ENCODE measurements at regions not wholly inside any gene's neighbourhood (a gene's known extent, or its start where the extent isn't known, plus 50 kb on each side); places are given as distances from the start of the nearest gene placed in this dataset.
A peak's percentile ranks its signal among the peaks of the same experiment; 100 is the strongest.
"Not testable (repeated sequence)": the region's sequence is repeated elsewhere in the genome, so short reads cannot be mapped to it uniquely, and the experiment has no call there.

DNA sequence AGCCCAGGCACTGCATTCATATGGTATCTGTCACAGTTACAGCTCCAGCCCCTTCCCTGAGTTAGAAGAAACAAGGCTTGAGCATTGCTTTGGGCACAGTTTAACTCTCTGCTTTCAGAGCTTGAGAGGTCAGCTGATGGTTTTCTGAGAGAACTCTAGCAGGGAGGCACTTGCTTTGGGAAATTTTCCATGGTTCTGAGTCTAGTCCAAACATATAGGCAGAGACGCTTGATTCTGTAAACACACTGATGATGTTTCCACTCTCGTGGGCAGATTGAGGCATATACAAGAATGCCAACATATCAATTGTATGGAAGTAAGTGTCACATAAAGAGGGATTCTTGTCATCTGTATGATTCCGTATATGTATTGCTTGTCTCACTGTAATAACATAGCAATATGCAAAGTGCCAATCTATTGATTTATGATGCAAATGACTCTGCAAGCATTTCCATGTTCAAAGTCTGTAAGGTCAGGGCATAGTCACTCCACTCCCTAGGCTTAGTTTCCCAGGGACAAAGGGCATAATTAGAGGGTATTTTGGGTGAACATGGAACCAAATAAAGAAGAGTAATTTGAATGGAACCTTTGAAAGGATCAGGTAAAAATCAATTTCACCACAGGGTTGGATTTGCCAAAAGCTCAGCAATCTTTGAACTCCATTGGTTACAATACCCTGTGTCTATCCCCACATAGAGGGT lies 239.0 kb downstream of the INHBA start:
- DNase-seq: no peak

DNA sequence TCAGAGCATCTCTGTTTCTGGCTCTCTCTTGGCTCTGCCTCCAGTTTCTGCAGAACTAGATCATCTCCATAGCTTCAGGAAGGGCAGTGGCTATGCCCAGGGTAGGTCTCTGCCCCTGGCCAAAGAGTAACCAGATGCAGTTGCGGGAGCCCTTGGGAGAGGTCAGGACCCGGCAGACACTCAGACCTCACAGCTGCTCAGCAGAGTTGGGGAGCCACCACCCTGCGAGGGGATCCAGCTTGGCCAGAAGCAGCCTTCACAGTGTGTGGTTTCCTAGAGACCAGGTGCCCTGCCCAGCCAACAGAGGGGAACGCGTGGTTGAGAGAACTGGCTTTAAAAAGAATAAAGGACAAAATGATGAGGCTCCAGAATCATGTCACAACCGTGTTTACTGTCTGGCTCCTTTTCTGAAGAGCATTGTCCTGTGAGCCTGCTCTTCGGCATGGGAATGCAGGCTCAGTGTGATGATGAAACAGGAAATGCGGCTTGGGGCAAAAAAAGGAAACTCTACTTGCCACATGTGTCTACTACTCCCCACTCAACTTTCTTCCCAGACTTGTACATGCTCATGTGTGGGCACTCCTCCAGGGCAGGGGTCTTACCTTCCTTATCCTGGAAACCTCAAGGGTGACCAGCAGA lies 243.1 kb downstream of the INHBA start:
- DNase-seq: no peak

DNA sequence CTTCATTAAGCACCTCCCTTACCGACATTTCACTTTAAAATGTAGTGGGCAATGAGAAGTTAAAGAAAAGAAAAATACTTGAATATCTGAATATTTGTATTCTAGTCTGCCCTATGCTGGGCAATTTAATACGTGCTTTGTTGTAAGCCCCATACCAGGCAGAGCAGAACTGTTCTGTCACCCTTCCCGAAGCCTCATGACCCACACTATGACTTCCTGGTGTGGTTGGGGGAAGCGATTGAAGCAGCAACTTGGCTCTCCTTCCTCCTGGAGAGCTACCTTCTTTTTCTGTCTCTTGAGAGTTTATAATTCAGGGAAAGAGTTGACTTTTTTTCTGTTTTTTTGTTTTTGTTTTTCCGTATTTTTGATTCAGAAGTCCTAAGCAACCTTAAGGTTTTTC lies 243.7 kb downstream of the INHBA start:
- no peak for DNase-seq

DNA sequence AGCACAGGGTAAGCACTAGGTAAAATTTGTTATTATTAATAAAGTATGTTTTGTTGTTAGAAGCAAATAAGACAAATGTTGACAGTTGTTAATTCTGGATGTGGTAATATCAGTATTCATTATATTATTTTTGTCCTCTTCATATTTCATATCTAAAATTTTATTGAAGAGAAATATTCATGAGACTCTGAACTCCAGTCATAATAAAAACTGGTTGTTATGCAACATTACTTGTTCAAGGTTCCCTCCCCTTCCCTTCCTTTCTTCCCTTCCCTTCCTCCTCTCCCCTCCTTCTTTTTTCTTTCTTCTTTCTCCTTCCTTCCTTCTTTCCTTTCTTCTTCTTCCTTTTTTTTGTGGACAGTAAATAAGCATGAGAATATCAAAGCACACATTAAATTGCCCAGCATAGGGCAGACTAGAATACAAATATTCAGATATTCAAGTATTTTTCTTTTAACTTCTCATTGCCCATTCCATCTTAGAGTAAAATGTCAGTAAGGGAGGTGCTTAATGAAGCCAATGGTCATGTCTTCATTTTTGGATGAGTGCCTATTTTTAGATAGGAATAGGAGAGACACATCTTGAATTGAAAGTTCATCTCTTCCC lies 245.0 kb downstream of the INHBA start:
- DNase-seq: no peak

DNA sequence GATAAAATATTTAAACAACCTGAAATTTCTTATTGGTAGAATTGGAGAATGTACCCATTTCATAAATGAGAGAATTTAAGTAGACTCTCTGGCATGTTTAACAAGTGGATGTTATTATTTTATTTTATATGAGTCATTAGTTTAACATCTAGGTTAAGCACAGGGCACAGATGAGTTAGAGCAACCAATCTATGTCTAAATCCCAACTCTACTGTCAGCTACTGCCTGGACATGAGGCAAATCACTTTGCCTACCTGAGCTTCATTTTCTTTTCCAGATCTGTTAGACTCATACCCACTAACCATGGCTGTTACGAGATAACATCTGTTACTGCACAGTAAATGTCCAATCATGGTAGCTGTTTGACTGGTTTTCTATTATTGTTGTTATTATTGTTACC lies 251.1 kb downstream of the INHBA start:
- no peak for DNase-seq

DNA sequence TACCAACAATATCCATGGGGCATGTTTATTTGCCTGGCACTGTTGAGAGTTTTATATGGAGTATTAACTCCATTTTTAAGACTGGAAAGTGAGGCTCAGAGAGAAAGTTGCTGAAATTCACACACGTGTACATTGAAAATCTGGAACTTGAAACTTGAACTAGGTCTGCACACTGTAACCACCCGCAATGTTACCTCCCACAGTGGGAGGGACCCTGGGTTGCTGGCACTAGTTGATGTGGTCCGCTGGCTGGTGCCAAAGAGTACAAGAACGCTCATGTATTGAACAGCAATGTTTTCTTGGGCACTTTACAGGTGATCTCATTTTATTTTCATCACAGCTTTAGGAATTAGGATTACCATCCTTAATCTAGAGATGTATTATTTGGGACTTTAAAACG lies 253.2 kb downstream of the INHBA start:
- DNase-seq: no peak

DNA sequence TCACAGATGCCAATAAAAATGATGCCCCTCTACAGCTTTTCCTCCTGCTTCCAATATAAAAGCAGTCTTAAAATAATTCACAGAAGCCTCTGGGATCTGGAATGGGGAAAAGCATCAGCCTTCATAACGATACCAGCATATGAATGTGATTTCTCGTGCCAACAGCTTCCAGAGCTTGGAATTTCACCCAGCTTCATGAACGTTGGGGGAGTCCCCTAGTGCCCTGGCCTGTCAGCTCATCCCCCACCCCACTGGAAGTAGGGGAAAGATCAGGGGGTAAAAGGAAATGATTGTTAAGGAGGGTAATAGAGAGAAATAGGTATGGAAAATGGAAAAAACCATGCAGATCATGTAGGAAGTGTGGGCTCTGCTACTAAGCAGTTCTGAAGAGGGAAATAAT lies 253.6 kb downstream of the INHBA start:
- DNase-seq: no peak

DNA sequence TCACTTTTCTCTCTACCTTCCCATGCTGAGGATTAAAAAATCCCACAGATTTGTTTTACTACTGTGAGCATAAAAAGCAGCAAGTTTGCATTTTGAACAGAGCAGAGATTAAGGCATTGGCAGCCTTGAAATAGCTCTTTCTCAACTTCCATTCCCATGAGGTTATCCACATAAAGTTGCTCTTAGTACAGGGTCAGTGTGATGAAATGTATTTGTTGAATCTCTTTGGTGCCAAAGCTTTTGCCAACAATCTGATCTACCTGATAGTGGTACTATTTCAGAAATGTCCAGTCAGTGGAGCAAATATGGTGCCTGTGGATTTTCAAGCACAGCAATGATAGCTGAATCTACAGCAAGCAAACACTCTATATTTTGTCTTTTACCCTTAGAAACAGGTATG lies 254.8 kb downstream of the INHBA start:
- no peak for DNase-seq

DNA sequence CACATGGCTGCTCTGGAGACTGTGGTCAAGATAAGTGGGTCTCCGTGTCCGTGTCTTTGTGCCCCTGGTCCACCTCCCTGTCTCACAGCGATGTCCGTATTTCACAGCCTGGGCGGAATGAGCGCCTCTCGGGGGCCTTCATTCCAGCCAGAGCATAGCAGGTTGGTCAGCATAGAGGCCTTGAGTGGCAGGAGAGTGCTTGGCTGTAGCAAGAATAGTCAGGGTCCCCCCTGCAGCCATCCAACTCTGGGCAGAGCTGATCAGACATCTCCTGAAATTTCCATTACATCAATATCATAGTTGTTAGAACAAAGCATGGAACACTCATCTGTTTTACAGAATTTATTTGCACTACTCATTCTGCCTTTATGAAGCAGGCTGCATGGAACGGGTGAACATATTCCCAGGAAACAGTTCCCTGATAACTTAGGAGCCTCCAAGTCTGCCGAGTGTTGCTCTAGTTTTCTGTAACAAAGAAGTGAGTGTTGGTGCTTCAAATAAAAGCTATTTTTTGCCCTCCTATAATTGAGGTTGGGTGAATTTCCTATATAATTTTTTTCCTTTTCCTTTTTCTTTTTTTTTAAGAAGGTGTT lies 255.3 kb downstream of the INHBA start:
- peak; percentile 10 for DNase-seq

DNA sequence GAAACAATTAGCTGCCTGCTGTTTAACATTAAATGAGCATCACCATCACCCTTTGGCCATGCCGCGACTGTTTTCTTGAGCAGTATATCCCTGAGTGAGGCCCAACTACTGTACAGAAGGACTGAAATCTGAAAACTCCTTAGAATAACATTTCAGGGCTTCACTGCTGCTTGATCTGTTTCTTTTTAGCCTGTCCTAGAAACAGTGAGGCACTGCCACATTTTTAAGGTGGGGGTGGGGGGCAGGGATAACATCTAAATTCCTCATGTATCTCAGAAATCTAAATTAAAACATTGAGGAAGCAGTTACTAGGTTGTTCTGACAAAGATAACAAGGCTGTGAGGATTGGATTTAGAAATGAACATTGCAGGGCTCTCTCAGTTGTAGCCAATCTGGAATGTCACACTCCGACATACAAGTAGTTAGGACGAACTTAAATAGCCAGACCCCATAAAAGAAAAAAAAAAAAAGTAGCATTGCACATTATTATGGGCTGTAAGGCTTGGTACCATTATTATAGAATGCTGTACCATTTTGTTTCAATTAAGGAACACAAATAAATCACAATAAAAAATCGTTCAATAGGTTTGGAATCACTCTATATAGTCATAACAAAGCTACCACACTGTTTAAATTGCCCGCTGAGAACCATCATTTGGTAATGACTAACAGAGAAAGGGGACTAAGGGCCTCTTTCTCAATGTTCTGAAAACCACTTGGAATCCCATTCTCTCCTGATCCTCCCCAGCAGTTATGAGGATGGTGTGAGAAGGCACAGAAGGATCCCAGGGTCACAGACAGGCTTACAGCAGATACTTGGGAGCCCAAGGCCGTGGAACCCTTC lies 256.1 kb downstream of the INHBA start:
- DNase-seq: no peak

DNA sequence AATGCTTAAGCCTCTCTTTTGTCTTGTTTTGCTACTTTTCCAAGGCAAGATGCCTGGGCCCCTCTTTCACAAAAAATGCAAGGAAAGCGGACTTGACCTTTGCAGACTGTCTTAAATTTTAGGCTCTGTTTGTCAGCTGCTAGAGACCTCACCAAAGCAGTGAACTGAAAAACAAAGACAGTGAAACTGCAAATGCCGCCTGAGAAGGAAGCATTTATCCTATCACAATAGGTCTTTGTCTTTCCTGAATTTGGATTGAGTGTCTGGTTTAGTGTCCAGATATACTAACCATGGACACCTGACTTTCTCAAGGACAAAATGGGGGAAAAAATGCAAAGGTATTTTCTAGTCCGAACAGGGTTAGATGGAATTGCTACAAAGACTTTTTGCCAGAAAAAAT lies 256.9 kb downstream of the INHBA start:
- peak; percentile 28 for DNase-seq

DNA sequence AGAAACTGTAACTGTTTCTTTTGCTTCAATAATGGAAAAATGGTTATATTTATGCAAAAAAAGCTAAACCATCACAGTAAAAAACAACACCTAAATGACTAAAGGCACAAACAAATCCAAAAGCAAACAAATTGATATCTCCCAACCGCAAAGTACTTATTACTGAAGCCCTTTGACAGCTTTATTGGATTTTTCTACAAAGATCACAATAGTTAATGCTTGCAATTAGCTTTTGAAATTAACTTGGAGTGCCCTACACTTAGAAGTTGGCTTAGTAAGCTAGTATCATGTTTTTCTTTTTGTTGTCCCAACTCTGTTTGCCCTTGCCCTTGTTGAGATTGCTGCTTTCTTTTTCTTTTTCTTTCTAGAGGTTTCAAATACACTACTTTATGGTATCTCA lies 257.5 kb downstream of the INHBA start:
- DNase-seq: no peak

DNA sequence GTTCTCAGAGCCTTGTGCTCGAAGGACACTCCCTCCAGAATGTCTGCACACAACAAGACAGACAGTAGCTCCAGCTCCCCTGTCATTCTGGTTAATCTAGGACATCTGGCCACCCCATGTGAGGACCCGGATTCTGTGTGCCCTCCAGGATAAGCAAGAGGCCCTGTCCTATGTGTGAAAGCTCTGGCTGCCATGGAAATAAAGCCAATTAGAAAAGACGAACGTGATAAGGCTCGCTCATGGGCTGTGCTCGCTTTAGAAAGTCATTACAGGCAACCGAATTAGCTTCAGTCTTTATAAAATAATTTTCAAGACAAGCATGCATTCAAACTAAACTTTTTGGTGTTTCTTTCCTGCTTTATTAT lies 263.4 kb downstream of the INHBA start:
- DNase-seq: peak; percentile 17

DNA sequence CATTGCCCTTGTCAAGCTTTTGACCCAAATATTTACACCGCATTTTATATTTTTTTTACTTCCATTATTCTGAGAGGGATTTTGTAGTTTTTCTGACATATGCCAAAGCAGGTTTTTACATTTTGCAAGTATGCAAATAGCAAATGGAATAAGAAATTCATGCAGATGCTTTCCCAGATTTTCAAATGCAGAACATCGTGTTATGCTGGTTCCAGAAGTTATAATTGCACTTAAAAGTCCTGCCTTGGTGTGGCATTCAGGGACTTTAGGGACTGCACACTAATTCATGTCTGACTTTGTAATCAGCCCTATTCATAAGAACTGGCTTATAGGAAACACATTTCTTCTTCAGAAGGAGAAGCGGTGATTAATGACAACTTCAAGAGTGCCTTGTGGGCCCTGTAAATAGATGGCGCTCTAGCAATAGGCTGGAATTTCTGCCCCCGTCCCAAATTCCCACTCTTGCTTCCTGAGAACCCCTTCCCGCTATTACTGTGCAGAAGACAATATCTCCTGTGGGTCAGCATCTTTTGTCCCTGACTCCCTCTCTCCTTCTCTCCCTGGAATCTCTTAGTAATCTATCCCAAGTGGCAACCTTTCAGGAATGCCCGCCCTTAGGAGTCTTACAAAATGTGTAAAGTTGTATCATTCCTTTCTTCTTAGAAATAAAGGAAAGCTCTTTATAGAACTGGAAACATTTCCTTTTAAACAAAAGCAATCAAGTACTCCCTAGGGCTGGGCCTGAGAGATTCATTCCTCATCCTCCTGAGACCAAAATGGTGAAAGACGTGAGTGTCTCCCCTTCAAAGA lies 264.0 kb downstream of the INHBA start:
- DNase-seq: no peak

DNA sequence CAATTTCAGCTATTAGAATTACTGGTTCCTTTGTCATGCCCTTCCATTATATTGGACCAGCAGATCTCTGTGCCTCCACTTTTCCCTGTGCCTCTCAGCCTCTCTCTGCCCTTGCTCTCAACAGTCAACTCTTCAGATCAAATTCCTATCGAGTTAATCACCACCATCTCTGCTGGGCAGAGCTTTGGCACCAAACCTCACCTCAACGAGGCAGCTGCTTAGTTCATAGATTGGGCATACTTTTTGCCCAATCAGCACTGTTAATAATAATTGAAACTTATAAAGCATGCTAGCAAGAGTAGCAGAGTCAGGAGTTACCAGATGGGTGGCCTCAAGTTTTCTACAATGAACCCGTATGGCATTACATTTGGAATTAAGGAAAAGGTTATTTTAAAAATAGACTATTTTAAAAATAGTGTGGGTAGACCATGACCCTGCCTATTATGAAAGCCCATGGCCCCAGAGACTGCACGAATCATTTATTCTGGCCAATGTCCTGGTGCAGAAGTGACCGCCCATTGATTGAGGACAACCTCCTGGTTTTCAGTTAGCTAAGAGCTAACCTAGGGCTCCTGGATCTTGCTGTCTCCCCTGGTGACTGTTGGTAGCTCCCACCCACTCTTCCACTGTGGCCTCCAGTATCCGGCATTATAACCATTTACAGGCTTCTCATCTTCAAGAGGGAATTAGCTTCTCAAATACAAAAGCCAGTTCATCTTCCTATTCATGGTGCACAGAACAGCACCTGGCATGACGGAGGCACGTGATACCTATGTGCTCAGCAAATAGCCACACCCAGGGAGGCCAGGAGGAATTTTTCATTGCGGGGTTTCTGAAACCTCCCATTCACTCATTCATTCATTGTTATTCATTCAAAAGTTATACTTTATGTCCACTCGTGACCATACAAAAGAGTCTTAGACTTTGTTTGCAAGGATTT lies 265.4 kb downstream of the INHBA start:
- no peak for DNase-seq

DNA sequence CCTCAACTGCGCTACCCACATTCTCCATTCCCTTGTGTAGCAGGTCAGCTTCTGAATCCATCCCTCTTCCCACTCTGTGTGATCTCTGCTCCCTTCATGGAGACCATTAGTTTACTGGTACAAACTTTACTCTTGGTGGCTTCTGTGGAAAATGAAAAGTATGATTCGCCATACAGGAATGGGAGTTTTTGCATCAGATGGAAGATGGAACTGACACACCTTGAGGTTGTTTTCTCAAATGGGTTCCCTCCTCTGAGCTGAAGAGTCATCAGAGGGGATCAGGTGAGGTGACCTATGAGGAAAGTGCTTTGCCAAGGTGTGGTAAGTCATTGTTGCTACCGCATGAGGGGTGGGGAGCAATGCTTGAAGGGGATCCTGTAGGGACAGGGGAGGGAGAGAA lies 266.8 kb downstream of the INHBA start:
- DNase-seq: no peak

DNA sequence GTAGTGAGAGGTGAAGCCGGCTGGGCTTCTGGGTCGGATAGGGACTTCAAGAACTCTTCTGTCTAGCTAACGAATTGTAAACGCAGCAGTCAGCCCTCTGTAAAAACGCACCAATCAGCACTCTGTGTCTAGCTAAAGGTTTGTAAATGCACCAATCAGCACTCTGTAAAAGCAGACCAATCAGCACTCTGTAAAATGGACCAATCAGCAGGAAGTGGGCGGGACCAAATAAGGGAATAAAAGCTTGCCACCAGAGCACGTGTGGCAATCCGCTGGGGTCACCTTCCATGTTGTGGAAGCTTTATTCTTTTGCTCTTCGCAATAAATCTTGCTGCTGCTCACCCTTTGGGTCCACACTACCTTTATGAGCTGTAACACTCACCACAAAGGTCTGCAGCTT lies 267.9 kb downstream of the INHBA start:
- not testable (repeated sequence) for DNase-seq

DNA sequence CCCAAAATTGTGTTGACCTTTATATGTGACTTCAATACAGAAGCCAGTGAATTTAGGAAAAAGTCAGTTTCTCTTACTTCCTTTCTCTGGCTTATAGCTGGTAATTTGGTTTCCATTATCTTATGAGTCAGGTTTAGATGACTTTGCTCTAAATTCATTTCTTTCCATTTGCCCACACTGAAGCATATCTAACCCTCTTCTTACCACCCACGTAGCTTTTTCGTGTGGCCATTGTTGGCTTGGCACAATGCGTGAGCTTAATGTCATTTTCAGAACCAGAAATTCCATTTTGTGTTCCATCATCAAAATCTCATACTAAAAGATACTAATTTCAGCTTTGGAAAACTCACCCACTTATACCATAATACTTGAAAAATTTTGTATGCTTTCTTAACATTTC lies 271.2 kb downstream of the INHBA start:
- no peak for DNase-seq

DNA sequence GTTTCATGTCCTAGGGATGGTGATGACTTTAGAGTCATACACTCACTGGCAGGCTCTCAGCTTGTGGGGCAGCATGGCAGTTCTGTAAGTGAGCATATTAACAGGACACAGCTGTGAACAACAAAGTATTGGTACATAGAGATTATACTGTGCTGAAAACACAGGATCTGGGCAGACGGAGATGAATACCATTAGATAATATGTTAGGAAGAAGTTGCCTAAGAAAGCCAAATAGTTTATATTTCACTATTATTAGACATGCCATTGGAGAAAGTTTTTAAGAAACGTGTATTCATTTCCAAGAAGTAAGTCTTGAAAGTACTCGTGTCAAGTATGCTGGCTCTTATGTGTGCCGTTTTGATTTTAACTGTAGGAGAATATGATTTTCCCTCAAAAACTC lies 274.5 kb downstream of the INHBA start:
- DNase-seq: no peak

DNA sequence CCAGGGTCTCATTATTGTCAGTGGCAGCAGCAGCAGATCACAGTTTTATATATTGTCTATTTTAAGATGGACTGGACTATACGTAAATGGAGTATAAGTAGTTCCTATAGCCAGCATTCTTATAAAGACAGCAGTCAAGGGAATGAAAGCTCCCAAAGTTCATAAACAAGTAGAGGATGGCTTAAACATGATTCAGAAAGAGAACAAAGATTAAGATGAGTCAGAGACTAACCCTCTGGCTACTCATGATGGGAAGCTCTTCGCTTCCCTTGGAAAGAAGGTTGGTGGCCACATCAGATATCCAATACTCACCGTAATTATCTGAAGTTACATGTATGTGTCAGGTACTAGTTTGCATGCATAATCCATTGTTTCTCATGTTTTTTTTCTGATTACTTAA lies 277.0 kb downstream of the INHBA start:
- DNase-seq: no peak

DNA sequence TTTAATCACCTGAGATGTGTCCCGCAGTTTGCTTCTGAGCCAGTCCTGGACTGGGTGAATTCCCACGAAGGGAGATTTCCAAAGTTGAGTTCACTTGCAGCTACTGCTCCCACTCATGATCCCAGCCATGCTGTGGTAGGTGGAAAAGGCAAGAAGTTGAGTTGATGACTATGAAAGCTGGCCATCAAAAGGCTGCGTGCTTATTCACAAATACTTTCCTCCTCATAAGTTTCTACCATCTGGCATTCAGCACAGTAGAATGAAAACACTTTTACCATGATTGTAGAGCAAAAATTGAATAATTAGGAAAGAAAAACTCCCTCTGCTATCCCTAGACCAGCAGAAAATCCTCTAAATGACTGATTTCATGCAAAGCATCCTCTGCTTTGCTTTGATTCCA lies 281.8 kb downstream of the INHBA start:
- DNase-seq: no peak

All from retina (tissue), 1 donor.